Myocyte (in vitro differentiated cells): ENCODE measurements at regions not wholly inside any gene's neighbourhood (a gene's known extent, or its start where the extent isn't known, plus 50 kb on each side); places are given as distances from the start of the nearest gene placed in this dataset.
A peak's percentile ranks its signal among the peaks of the same experiment; 100 is the strongest.

ENCODE experiments used
- DNase-seq: peaks from one replicate; pipeline ENCODE4 v3.0.0-alpha.2; 2012; ENCODE audit warnings: low read depth

GRCh38 chr15:79656151-79657000 lies 224.2 kb downstream of the MINAR1 start:
- no peak for DNase-seq

- no peak for DNase-seq
Observed at GRCh38 chr15:79657722-79658121, 225.6 kb downstream of the MINAR1 start.

GRCh38 chr15:79659691-79660090 lies 227.6 kb downstream of the MINAR1 start:
- no peak for DNase-seq

- no peak for DNase-seq
Observed at GRCh38 chr15:79661411-79661810, 229.3 kb downstream of the MINAR1 start.

- DNase-seq: peak; percentile 76
Observed at GRCh38 chr15:79673416-79674123, 223.2 kb downstream of the MTHFS start.

GRCh38 chr15:79674124-79674465 lies 222.7 kb downstream of the MTHFS start:
- DNase-seq: no peak

GRCh38 chr15:79675982-79676381 lies 220.8 kb downstream of the MTHFS start:
- DNase-seq: no peak

- no peak for DNase-seq
Observed at GRCh38 chr15:79676621-79677020, 220.2 kb downstream of the MTHFS start.

- no peak for DNase-seq
Observed at GRCh38 chr15:79677241-79677640, 219.6 kb downstream of the MTHFS start.

- DNase-seq: no peak
Observed at GRCh38 chr15:79678032-79678701, 218.6 kb downstream of the MTHFS start.

GRCh38 chr15:79680720-79681119 lies 216.1 kb downstream of the MTHFS start:
- peak; percentile 47 for DNase-seq

GRCh38 chr15:79682285-79682684 lies 214.5 kb downstream of the MTHFS start:
- DNase-seq: peak; percentile 80

- DNase-seq: peak; percentile 14
Observed at GRCh38 chr15:79682851-79683288, 213.9 kb downstream of the MTHFS start.

- no peak for DNase-seq
Observed at GRCh38 chr15:79689030-79689429, 207.8 kb downstream of the MTHFS start.

GRCh38 chr15:79700951-79701480 lies 195.8 kb downstream of the MTHFS start:
- no peak for DNase-seq

GRCh38 chr15:79702621-79703020 lies 194.2 kb downstream of the MTHFS start:
- DNase-seq: no peak

- no peak for DNase-seq
Observed at GRCh38 chr15:79721256-79721655, 175.6 kb downstream of the MTHFS start.

- DNase-seq: peak; percentile 33
Observed at GRCh38 chr15:79724312-79724711, 172.5 kb downstream of the MTHFS start.

- DNase-seq: no peak
Observed at GRCh38 chr15:79724804-79725203, 172.0 kb downstream of the MTHFS start.

GRCh38 chr15:79728867-79729266 lies 167.9 kb downstream of the MTHFS start:
- DNase-seq: no peak

- DNase-seq: no peak
Observed at GRCh38 chr15:79736435-79737000, 160.3 kb downstream of the MTHFS start.
